ENCODE measurements at regions not wholly inside any gene's neighbourhood (a gene's known extent, or its start where the extent isn't known, plus 50 kb on each side); places are given as distances from the start of the nearest gene placed in this dataset.
"Not testable (repeated sequence)": the region's sequence is repeated elsewhere in the genome, so short reads cannot be mapped to it uniquely, and the experiment has no call there.

- FAIRE-seq = peak; percentile 71
- DNase-seq (ENCODE audit: low spot score) = peak; percentile 84
Observed at GRCh38 chr12:47377414-47378221, 297.9 kb upstream of the AMIGO2 start.

GRCh38 chr12:47376927-47377326 is 297.2 kb upstream of the AMIGO2 start:
- no peak for DNase-seq (ENCODE audit: low spot score)
- FAIRE-seq = no peak

GRCh38 chr12:47373554-47374150 is 293.9 kb upstream of the AMIGO2 start:
- FAIRE-seq (no peak), DNase-seq (ENCODE audit: low spot score) (no peak)

- FAIRE-seq = no peak
- DNase-seq (ENCODE audit: low spot score) = no peak
Observed at GRCh38 chr12:47370421-47370820, 290.7 kb upstream of the AMIGO2 start.

- DNase-seq (ENCODE audit: low spot score) (no peak), FAIRE-seq (no peak)
Observed at GRCh38 chr12:47369085-47369484, 289.3 kb upstream of the AMIGO2 start.

GRCh38 chr12:47367912-47368537 is 288.3 kb upstream of the AMIGO2 start:
- FAIRE-seq (no peak), DNase-seq (ENCODE audit: low spot score) (no peak)

- DNase-seq (ENCODE audit: low spot score) (no peak), FAIRE-seq (no peak)
Observed at GRCh38 chr12:47366579-47366978, 286.8 kb upstream of the AMIGO2 start.

- no peak for DNase-seq (ENCODE audit: low spot score)
- no peak for FAIRE-seq
Observed at GRCh38 chr12:47366157-47366556, 286.4 kb upstream of the AMIGO2 start.

- not testable (repeated sequence) for FAIRE-seq; DNase-seq (ENCODE audit: low spot score)
Observed at GRCh38 chr12:47365443-47366076, 285.8 kb upstream of the AMIGO2 start.

GRCh38 chr12:47364261-47364660 is 284.5 kb upstream of the AMIGO2 start:
- DNase-seq (ENCODE audit: low spot score) (no peak), FAIRE-seq (no peak)

- no peak for FAIRE-seq
- DNase-seq (ENCODE audit: low spot score) = no peak
Observed at GRCh38 chr12:47362126-47362705, 282.5 kb upstream of the AMIGO2 start.

- no peak for FAIRE-seq
- DNase-seq (ENCODE audit: low spot score) = no peak
Observed at GRCh38 chr12:47361389-47362021, 281.7 kb upstream of the AMIGO2 start.

GRCh38 chr12:47360771-47361388 is 281.1 kb upstream of the AMIGO2 start:
- FAIRE-seq = no peak
- DNase-seq (ENCODE audit: low spot score) = no peak

- FAIRE-seq (no peak), DNase-seq (ENCODE audit: low spot score) (no peak)
Observed at GRCh38 chr12:47360093-47360480, 280.3 kb upstream of the AMIGO2 start.

GRCh38 chr12:47359310-47360092 is 279.7 kb upstream of the AMIGO2 start:
- FAIRE-seq (no peak), DNase-seq (ENCODE audit: low spot score) (no peak)

- not testable (repeated sequence) for FAIRE-seq; DNase-seq (ENCODE audit: low spot score)
Observed at GRCh38 chr12:47357006-47357405, 277.2 kb upstream of the AMIGO2 start.

GRCh38 chr12:47356129-47356700 is 276.5 kb upstream of the AMIGO2 start:
- DNase-seq (ENCODE audit: low spot score) (no peak), FAIRE-seq (no peak)

GRCh38 chr12:47353508-47353907 is 273.7 kb upstream of the AMIGO2 start:
- no peak for FAIRE-seq

GRCh38 chr12:47352067-47352466 is 272.3 kb upstream of the AMIGO2 start:
- DNase-seq (ENCODE audit: low spot score) = no peak
- no peak for FAIRE-seq

More at GRCh38 chr12:47353508-47353907, 273.7 kb upstream of the AMIGO2 start:
- no peak for DNase-seq (ENCODE audit: low spot score)

GRCh38 chr12:47351526-47351925 is 271.8 kb upstream of the AMIGO2 start:
- FAIRE-seq = no peak
- DNase-seq (ENCODE audit: low spot score) = no peak

Data from urothelium cell line (cell line).